Left cardiac atrium (tissue), 4 donors: ENCODE measurements at regions not wholly inside any gene's neighbourhood (a gene's known extent, or its start where the extent isn't known, plus 50 kb on each side); places are given as distances from the start of the nearest gene placed in this dataset.

ENCODE experiments used
- ATAC-seq, 2 donors: fragments of 200-7000 bp; cut with Tn5 transposase; one replicate each; pipeline ENCODE4 v1.9.1; 2020; ENCODE audit warnings: mild to moderate bottlenecking in 2 of 2, moderate library complexity in 2 of 2
- DNase-seq: peaks from one replicate; pipeline ENCODE4 v3.0.0-alpha.2; 2020
- intact Hi-C, 2 donors: fragments of 100-400 bp; cut with DNase I; formaldehyde crosslinking; loops; one replicate each; pipeline versions ENCODE4 v1.14.1 to v1.15.1; 2022 to 2023
- donor health status: DM: no; HTN: yes; CAD: no.
- donor health status: DM: no; HTN: yes; CAD: no; lungs with severe emphysema.
- donor health status: DM: yes; HTN: yes; CAD: no.
- donor health status: Dilated cardiomyopathy.

GRCh38 chr2:67048314-67048713 is 348.8 kb upstream of the ETAA1 start:
- intact Hi-C loops: no loop called here
- DNase-seq: no peak
- no peak for ATAC-seq

- DNase-seq: no peak
- intact Hi-C loops: no loop called here
- no peak for ATAC-seq
Observed at GRCh38 chr2:67050622-67051021, 346.5 kb upstream of the ETAA1 start.

- ATAC-seq: no peak
- intact Hi-C loops: no loop called here
- no peak for DNase-seq
Observed at GRCh38 chr2:67054728-67055127, 342.4 kb upstream of the ETAA1 start.

GRCh38 chr2:67055387-67056304 is 341.5 kb upstream of the ETAA1 start:
- no peak for ATAC-seq
- intact Hi-C loops: no loop called here
- no peak for DNase-seq

GRCh38 chr2:67057123-67057522 is 340.0 kb upstream of the ETAA1 start:
- no peak for DNase-seq
- ATAC-seq: no peak
- intact Hi-C loops: no loop called here

GRCh38 chr2:67057901-67058703 is 339.0 kb upstream of the ETAA1 start:
- ATAC-seq (peak in 1 of 2 donors; percentile 60), DNase-seq (no peak)
- intact Hi-C loops: no loop called here

- intact Hi-C loops: no loop called here
- ATAC-seq (peak in 1 of 2 donors; percentile 22), DNase-seq (no peak)
Observed at GRCh38 chr2:67065046-67065445, 332.1 kb upstream of the ETAA1 start.

GRCh38 chr2:67066782-67067181 is 330.4 kb upstream of the ETAA1 start:
- no peak for ATAC-seq
- intact Hi-C loops: no loop called here
- no peak for DNase-seq

GRCh38 chr2:67067656-67068055 is 329.5 kb upstream of the ETAA1 start:
- DNase-seq (no peak), ATAC-seq (no peak)
- intact Hi-C loops: no loop called here

- intact Hi-C loops: no loop called here
- no peak for DNase-seq
- ATAC-seq: no peak
Observed at GRCh38 chr2:67070826-67071225, 326.3 kb upstream of the ETAA1 start.

- DNase-seq (no peak), ATAC-seq (no peak)
- intact Hi-C loops: no loop called here
Observed at GRCh38 chr2:67075056-67075455, 322.1 kb upstream of the ETAA1 start.

- intact Hi-C loops: no loop called here
- no peak for DNase-seq
- ATAC-seq: no peak
Observed at GRCh38 chr2:67075530-67076238, 321.4 kb upstream of the ETAA1 start.

- DNase-seq (no peak), ATAC-seq (no peak)
- intact Hi-C loops: no loop called here
Observed at GRCh38 chr2:67076239-67076624, 320.9 kb upstream of the ETAA1 start.

GRCh38 chr2:67079729-67080128 is 317.4 kb upstream of the ETAA1 start:
- intact Hi-C loops: no loop called here
- DNase-seq: no peak

GRCh38 chr2:67082813-67083212 is 314.3 kb upstream of the ETAA1 start:
- intact Hi-C loops: no loop called here
- DNase-seq: no peak
- no peak for ATAC-seq

More at GRCh38 chr2:67079729-67080128, 317.4 kb upstream of the ETAA1 start:
- ATAC-seq: no peak

- DNase-seq: no peak
- ATAC-seq: no peak
- intact Hi-C loops: no loop called here
Observed at GRCh38 chr2:67083951-67084350, 313.2 kb upstream of the ETAA1 start.

- no peak for ATAC-seq
- intact Hi-C loops: no loop called here
- no peak for DNase-seq
Observed at GRCh38 chr2:67085146-67085545, 312.0 kb upstream of the ETAA1 start.

- no peak for ATAC-seq
- intact Hi-C loops: no loop called here
Observed at GRCh38 chr2:67091681-67092080, 305.5 kb upstream of the ETAA1 start.

GRCh38 chr2:67095121-67095520 is 302.0 kb upstream of the ETAA1 start:
- intact Hi-C loops: no loop called here
- ATAC-seq: no peak
- DNase-seq: no peak

More at GRCh38 chr2:67091681-67092080, 305.5 kb upstream of the ETAA1 start:
- DNase-seq: no peak

- intact Hi-C loops: no loop called here
- ATAC-seq (no peak), DNase-seq (no peak)
Observed at GRCh38 chr2:67096886-67097285, 300.2 kb upstream of the ETAA1 start.
